Loucy (cell line): ENCODE measurements at regions not wholly inside any gene's neighbourhood (a gene's known extent, or its start where the extent isn't known, plus 50 kb on each side); places are given as distances from the start of the nearest gene placed in this dataset.

Experiments
- CTCF ChIP-seq: fragments of 200-600 bp; sonication (generic); conservative IDR thresholded peaks from 2 replicates; pipeline ENCODE4 v1.5.1; 2014; ENCODE audit warnings: mild to moderate bottlenecking, antibody characterized with exemption, low read length
- EZH2phosphoT487 ChIP-seq: fragments of 200-600 bp; IDR thresholded peaks from 2 replicates; pipeline ENCODE4 v1.6.1; 2018; ENCODE audit warnings: antibody characterized with exemption, mild to moderate bottlenecking, moderate library complexity, borderline replicate concordance

GRCh38 chr2:557635-558301, 119.4 kb downstream of the TMEM18 start:
- TF ChIP-seq CTCF = no peak
- TF ChIP-seq EZH2phosphoT487 = no peak
